ENCODE measurements at regions not wholly inside any gene's neighbourhood (a gene's known extent, or its start where the extent isn't known, plus 50 kb on each side); places are given as distances from the start of the nearest gene placed in this dataset.

DNA sequence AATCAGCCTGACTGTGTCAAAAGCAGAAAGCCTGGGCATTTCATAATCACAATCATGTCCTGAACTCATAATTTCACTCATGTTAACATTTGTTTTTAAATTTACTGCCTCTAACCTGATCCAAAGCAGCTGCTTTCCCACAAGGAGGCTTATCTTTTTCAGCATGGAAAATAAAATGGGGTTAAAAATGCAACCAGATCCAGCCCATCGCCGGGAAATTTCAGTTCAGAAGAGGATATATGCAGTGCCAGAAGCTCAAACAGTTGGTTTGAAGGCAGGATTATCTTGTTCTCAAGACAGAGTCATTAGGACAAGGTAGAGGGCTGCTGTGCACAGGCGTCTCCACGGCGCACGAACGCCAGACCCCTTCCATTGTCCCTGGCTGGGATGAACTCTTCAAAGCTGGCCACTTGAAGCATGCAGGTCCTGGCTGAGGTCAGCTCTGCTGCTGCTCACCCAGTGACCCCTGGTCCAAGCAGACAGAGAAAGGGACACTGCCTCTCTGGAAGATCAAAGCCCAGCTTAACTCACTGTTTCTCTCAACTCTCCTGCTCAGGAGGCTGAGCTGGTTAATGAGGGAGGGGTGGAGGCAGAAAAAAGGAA is 191.1 kb upstream of the HEY2 start:
- Histone ChIP-seq H3K4me3 (ENCODE audit: low read depth in 2 of 2, low read length in 2 of 2) (no peak overlapping the region), H3K4me1 (ENCODE audit: control insufficient read depth, insufficient read depth, low read length) (no peaks in the 10 kb centered on the region), H3K27ac (ENCODE audit: low read length) (no peak overlapping the region), H3K27me3 (ENCODE audit: control insufficient read depth, insufficient read depth, low read length) (peaks cover 6% of the 10 kb centered on the region; the same call in 1 of the 2 replicates), H3K9me3 (ENCODE audit: control insufficient read depth, insufficient read depth, low read depth, low read length) (no peaks in the 10 kb centered on the region), H3K36me3 (ENCODE audit: control insufficient read depth, insufficient read depth, low read length) (no peaks in the 10 kb centered on the region)
- BruUV-seq (replicated peaks) = no TSS peak
- no peak for TF ChIP-seq SIN3A (IDR thresholded peaks at IDR 0.05; ENCODE audit: borderline replicate concordance, insufficient read depth, low read depth, low read length)
- TF ChIP-seq, protein P1, sequence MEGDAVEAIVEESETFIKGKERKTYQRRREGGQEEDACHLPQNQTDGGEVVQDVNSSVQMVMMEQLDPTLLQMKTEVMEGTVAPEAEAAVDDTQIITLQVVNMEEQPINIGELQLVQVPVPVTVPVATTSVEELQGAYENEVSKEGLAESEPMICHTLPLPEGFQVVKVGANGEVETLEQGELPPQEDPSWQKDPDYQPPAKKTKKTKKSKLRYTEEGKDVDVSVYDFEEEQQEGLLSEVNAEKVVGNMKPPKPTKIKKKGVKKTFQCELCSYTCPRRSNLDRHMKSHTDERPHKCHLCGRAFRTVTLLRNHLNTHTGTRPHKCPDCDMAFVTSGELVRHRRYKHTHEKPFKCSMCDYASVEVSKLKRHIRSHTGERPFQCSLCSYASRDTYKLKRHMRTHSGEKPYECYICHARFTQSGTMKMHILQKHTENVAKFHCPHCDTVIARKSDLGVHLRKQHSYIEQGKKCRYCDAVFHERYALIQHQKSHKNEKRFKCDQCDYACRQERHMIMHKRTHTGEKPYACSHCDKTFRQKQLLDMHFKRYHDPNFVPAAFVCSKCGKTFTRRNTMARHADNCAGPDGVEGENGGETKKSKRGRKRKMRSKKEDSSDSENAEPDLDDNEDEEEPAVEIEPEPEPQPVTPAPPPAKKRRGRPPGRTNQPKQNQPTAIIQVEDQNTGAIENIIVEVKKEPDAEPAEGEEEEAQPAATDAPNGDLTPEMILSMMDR (IDR thresholded peaks at IDR 0.05) = no peak
- TF ChIP-seq, protein P2, sequence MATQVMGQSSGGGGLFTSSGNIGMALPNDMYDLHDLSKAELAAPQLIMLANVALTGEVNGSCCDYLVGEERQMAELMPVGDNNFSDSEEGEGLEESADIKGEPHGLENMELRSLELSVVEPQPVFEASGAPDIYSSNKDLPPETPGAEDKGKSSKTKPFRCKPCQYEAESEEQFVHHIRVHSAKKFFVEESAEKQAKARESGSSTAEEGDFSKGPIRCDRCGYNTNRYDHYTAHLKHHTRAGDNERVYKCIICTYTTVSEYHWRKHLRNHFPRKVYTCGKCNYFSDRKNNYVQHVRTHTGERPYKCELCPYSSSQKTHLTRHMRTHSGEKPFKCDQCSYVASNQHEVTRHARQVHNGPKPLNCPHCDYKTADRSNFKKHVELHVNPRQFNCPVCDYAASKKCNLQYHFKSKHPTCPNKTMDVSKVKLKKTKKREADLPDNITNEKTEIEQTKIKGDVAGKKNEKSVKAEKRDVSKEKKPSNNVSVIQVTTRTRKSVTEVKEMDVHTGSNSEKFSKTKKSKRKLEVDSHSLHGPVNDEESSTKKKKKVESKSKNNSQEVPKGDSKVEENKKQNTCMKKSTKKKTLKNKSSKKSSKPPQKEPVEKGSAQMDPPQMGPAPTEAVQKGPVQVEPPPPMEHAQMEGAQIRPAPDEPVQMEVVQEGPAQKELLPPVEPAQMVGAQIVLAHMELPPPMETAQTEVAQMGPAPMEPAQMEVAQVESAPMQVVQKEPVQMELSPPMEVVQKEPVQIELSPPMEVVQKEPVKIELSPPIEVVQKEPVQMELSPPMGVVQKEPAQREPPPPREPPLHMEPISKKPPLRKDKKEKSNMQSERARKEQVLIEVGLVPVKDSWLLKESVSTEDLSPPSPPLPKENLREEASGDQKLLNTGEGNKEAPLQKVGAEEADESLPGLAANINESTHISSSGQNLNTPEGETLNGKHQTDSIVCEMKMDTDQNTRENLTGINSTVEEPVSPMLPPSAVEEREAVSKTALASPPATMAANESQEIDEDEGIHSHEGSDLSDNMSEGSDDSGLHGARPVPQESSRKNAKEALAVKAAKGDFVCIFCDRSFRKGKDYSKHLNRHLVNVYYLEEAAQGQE (IDR thresholded peaks at IDR 0.05; ENCODE audit: insufficient read depth in 1 of 2, low read depth in 2 of 2, low read length in 1 of 2) = no peak
- TF ChIP-seq POLR2AphosphoS5 (IDR thresholded peaks at IDR 0.05; ENCODE audit: low read depth, low read length) = no peak
- ChIA-PET POLR2A (no interaction called here), CTCF (no interaction called here)
- intact Hi-C loops (cut with micrococcal nuclease; ENCODE audit: unreplicated experiment) (no loop called here), in situ Hi-C loops (cut with HindIII; ENCODE audit: low pct_unique_long_range_greater_than_20kb, low sequenced_read_pairs) (no loop called here)
- ATAC-seq = no peak
- DNase-seq (ENCODE audit: low read depth, low spot score) = no peak

DNA sequence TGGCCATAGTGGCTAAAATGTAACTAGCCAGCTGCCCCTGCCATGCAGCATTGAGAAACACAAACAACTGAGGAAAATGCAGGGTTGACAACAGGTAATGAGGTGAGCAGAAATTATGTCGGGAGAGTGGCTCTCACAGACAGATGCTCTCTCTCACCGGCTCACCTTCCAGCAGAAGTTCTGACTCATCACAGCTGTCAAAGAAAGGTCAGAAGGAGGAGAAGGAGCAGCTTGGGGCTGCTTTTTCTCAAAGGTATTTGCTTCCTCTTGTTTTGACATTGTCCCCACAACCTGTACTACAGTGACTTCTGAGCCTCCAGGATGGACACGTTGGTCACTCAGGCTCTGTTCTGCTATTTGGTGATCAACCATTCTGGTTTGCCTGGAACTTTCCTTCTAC is 190.5 kb upstream of the HEY2 start:
- POLR2A ChIA-PET = no interaction called here
- Histone ChIP-seq H3K9me3 (ENCODE audit: control insufficient read depth, insufficient read depth, low read depth, low read length) (no peaks in the 10 kb centered on the region), H3K4me3 (ENCODE audit: low read depth in 2 of 2, low read length in 2 of 2) (no peak overlapping the region), H3K27me3 (ENCODE audit: control insufficient read depth, insufficient read depth, low read length) (peaks cover 6% of the 10 kb centered on the region; the same call in 1 of the 2 replicates), H3K27ac (ENCODE audit: low read length) (no peak overlapping the region), H3K36me3 (ENCODE audit: control insufficient read depth, insufficient read depth, low read length) (no peaks in the 10 kb centered on the region), H3K4me1 (ENCODE audit: control insufficient read depth, insufficient read depth, low read length) (no peaks in the 10 kb centered on the region)
- CTCF ChIA-PET = no interaction called here
- no TSS peak for BruUV-seq (replicated peaks)
- TF ChIP-seq SIN3A (IDR thresholded peaks at IDR 0.05; ENCODE audit: borderline replicate concordance, insufficient read depth, low read depth, low read length) (no peak), TCF7L2 (IDR thresholded peaks at IDR 0.05; ENCODE audit: low read depth, low read length) (no peak), POLR2AphosphoS5 (IDR thresholded peaks at IDR 0.05; ENCODE audit: low read depth, low read length) (no peak)
- TF ChIP-seq, protein P1 (IDR thresholded peaks at IDR 0.05) = no peak
- TF ChIP-seq, protein P2 (IDR thresholded peaks at IDR 0.05; ENCODE audit: insufficient read depth in 1 of 2, low read depth in 2 of 2, low read length in 1 of 2) = no peak
- intact Hi-C loops (cut with micrococcal nuclease; ENCODE audit: unreplicated experiment) (no loop called here), in situ Hi-C loops (cut with HindIII; ENCODE audit: low pct_unique_long_range_greater_than_20kb, low sequenced_read_pairs) (no loop called here)
- DNase-seq (ENCODE audit: low read depth, low spot score) = no peak
- no peak for ATAC-seq
